SK-N-SH (cell line): ENCODE measurements at regions not wholly inside any gene's neighbourhood (a gene's known extent, or its start where the extent isn't known, plus 50 kb on each side); places are given as distances from the start of the nearest gene placed in this dataset.

Experiments used
- CTCF ChIP-seq: fragments of 200-600 bp; sonication (generic); IDR thresholded peaks from 2 replicates; pipeline ENCODE4 v1.6.1; 2017; ENCODE audit warnings: antibody characterized with exemption, mild to moderate bottlenecking, moderate library complexity
- JUND ChIP-seq: IDR thresholded peaks from 2 replicates; pipeline ENCODE4 v1.4.0; 2012
- POLR2AphosphoS5 ChIP-seq: IDR thresholded peaks from 2 replicates; pipeline ENCODE4 v1.6.1; 2012; ENCODE audit warnings: low read depth, low read length
- RCOR1 ChIP-seq: fragments of 150-350 bp; IDR thresholded peaks from 2 replicates; pipeline ENCODE4 v1.6.1; 2017; ENCODE audit warnings: antibody characterized with exemption, low read length
- TCF12 ChIP-seq: IDR thresholded peaks from 2 replicates; pipeline ENCODE4 v1.4.0; 2012
- ZBTB33 ChIP-seq: IDR thresholded peaks from 2 replicates; pipeline ENCODE4 v1.4.0; 2012; ENCODE audit warnings: low read depth, borderline replicate concordance
- TF ChIP-seq, protein P1 (sequence below): IDR thresholded peaks from 2 replicates; pipeline ENCODE4 v1.6.1; 2012; ENCODE audit warnings: mild to moderate bottlenecking, low read depth, low read length, moderate library complexity

GRCh38 chr18:39952816-39953215 lies 2002.2 kb upstream of the PIK3C3 start:
- TF ChIP-seq, protein P1, sequence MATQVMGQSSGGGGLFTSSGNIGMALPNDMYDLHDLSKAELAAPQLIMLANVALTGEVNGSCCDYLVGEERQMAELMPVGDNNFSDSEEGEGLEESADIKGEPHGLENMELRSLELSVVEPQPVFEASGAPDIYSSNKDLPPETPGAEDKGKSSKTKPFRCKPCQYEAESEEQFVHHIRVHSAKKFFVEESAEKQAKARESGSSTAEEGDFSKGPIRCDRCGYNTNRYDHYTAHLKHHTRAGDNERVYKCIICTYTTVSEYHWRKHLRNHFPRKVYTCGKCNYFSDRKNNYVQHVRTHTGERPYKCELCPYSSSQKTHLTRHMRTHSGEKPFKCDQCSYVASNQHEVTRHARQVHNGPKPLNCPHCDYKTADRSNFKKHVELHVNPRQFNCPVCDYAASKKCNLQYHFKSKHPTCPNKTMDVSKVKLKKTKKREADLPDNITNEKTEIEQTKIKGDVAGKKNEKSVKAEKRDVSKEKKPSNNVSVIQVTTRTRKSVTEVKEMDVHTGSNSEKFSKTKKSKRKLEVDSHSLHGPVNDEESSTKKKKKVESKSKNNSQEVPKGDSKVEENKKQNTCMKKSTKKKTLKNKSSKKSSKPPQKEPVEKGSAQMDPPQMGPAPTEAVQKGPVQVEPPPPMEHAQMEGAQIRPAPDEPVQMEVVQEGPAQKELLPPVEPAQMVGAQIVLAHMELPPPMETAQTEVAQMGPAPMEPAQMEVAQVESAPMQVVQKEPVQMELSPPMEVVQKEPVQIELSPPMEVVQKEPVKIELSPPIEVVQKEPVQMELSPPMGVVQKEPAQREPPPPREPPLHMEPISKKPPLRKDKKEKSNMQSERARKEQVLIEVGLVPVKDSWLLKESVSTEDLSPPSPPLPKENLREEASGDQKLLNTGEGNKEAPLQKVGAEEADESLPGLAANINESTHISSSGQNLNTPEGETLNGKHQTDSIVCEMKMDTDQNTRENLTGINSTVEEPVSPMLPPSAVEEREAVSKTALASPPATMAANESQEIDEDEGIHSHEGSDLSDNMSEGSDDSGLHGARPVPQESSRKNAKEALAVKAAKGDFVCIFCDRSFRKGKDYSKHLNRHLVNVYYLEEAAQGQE = no peak
- TF ChIP-seq JUND (no peak), RCOR1 (no peak), CTCF (no peak), ZBTB33 (no peak), TCF12 (no peak), POLR2AphosphoS5 (no peak)
